T-helper 2 cell treated with Interferon-gamma antibody and Interleukin-4, amounts not matched to agents 100 ng/mL and 5 ng/mL, for 36 hours (primary cell): ENCODE measurements at regions not wholly inside any gene's neighbourhood (a gene's known extent, or its start where the extent isn't known, plus 50 kb on each side); places are given as distances from the start of the nearest gene placed in this dataset.

Experiments
- intact Hi-C: fragments of 100-400 bp; cut with micrococcal nuclease; formaldehyde crosslinking; loops from one replicate; pipeline ENCODE4 v1.15.1; 2023

GRCh38 chr16:86306811-86307513 lies 203.4 kb upstream of the FOXF1 start:
- intact Hi-C loops, result no loop called here

GRCh38 chr16:86307514-86307903 lies 202.8 kb upstream of the FOXF1 start:
- intact Hi-C loops, result no loop called here

- intact Hi-C loops, result no loop called here
Measured at GRCh38 chr16:86308514-86308913, 201.8 kb upstream of the FOXF1 start.

GRCh38 chr16:86313631-86314030 lies 196.7 kb upstream of the FOXF1 start:
- intact Hi-C loops, result no loop called here

- intact Hi-C loops, result no loop called here
Measured at GRCh38 chr16:86314402-86315025, 195.8 kb upstream of the FOXF1 start.

GRCh38 chr16:86316967-86317812 lies 193.1 kb upstream of the FOXF1 start:
- intact Hi-C loops, result no loop called here

GRCh38 chr16:86317813-86318650 lies 192.3 kb upstream of the FOXF1 start:
- intact Hi-C loops, result no loop called here

GRCh38 chr16:86319585-86320236 lies 190.6 kb upstream of the FOXF1 start:
- intact Hi-C loops, result no loop called here

- intact Hi-C loops, result no loop called here
Measured at GRCh38 chr16:86320237-86320595, 190.1 kb upstream of the FOXF1 start.

- intact Hi-C loops, result no loop called here
Measured at GRCh38 chr16:86321491-86321890, 188.8 kb upstream of the FOXF1 start.

GRCh38 chr16:86322283-86322682 lies 188.0 kb upstream of the FOXF1 start:
- intact Hi-C loops, result no loop called here

- intact Hi-C loops, result no loop called here
Measured at GRCh38 chr16:86322806-86323205, 187.5 kb upstream of the FOXF1 start.

GRCh38 chr16:86324320-86324719 lies 186.0 kb upstream of the FOXF1 start:
- intact Hi-C loops, result no loop called here

- intact Hi-C loops, result no loop called here
Measured at GRCh38 chr16:86325360-86325759, 185.0 kb upstream of the FOXF1 start.

- intact Hi-C loops, result no loop called here
Measured at GRCh38 chr16:86325895-86326294, 184.4 kb upstream of the FOXF1 start.

GRCh38 chr16:86327321-86327720 lies 183.0 kb upstream of the FOXF1 start:
- intact Hi-C loops, result no loop called here

- intact Hi-C loops, result no loop called here
Measured at GRCh38 chr16:86330906-86331305, 179.4 kb upstream of the FOXF1 start.

GRCh38 chr16:86334079-86334635 lies 176.2 kb upstream of the FOXF1 start:
- intact Hi-C loops, result no loop called here

GRCh38 chr16:86335266-86336172 lies 174.8 kb upstream of the FOXF1 start:
- intact Hi-C loops, result no loop called here

- intact Hi-C loops, result no loop called here
Measured at GRCh38 chr16:86337138-86337537, 173.2 kb upstream of the FOXF1 start.
